ENCODE measurements at regions not wholly inside any gene's neighbourhood (a gene's known extent, or its start where the extent isn't known, plus 50 kb on each side); places are given as distances from the start of the nearest gene placed in this dataset.

DNA sequence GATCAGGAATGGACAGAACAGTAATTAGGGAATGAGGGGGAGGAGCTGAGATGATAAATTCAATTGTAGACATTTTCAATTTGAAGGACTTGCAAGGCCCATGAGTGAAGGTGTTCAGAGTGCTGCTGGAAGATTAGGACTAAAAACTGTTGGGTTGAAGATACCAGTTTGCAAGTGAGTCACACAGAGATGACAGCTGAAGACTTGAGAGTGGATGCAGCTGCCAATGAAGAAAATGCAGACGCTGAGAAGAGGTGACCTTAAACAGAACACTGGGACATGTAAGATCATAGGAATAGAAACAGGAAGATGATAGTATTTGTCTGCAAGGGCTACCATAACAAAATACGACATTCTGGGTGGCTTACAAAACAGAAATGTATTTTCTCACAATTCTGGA lies 1716.5 kb upstream of the SLC10A2 start:
- TF ChIP-seq POLR2AphosphoS5 (IDR thresholded peaks at IDR 0.05; ENCODE audit: borderline replicate concordance, low read depth, low read length) (no peak), EZH2 (IDR thresholded peaks at IDR 0.05) (no peak), FOXP2 (optimal IDR thresholded peaks at IDR 0.05; ENCODE audit: control extremely low read depth, extremely low read length, insufficient read depth) (no peak)

All from SK-N-MC (cell line).